HEK293 (cell line): ENCODE measurements at regions not wholly inside any gene's neighbourhood (a gene's known extent, or its start where the extent isn't known, plus 50 kb on each side); places are given as distances from the start of the nearest gene placed in this dataset.

Experiments
- CTCF ChIA-PET: fragments of 350-600 bp; formaldehyde crosslinking; extraction: SDS; loops from one replicate; lab custom pipeline; 2021; ENCODE audit warnings: antibody characterized with exemption; lab: Yijun Ruan, JAX
- POLR2A ChIA-PET: fragments of 300-600 bp; formaldehyde crosslinking; extraction: SDS; loops from one replicate; lab custom pipeline; 2020; ENCODE audit warnings: antibody characterized with exemption, inconsistent platforms; lab: Yijun Ruan, JAX
- H3K27ac ChIP-seq: fragments of 200-500 bp; sonication (Bioruptor generic); 2 replicates; pipeline ENCODE4 v1.5.1; 2014; ENCODE audit warnings: low read depth, low read length, control low read depth, inconsistent platforms; ENCODE audit errors: extremely low read depth
- H3K36me3 ChIP-seq, 2 experiments: fragments of 200-500 bp in 1 of 2; sonication (Bioruptor generic) in 1 of 2; 1 replicate in 1 of 2; 2 replicates in 1 of 2; pipeline ENCODE4 v1.5.1; 2014 to 2017; ENCODE audit warnings: inconsistent platforms in 2 of 2, low read length in 2 of 2; ENCODE audit not compliant: control insufficient read depth in 2 of 2, insufficient read depth in 1 of 2
- H3K4me1 ChIP-seq: fragments of 200-500 bp; sonication (Bioruptor generic); 2 replicates; pipeline ENCODE4 v1.5.1; 2014; ENCODE audit warnings: mild to moderate bottlenecking, low read length, inconsistent platforms; ENCODE audit not compliant: control insufficient read depth, insufficient read depth
- H3K4me3 ChIP-seq: 2 replicates; pipeline ENCODE4 v1.5.1; 2011; ENCODE audit warnings: low read depth, mild to moderate bottlenecking, control low read depth, low read length, moderate library complexity
- H3K9me3 ChIP-seq: fragments of 200-500 bp; sonication (Bioruptor generic); 2 replicates; pipeline ENCODE4 v1.5.1; 2014; ENCODE audit warnings: low read depth, low read length, inconsistent platforms; ENCODE audit not compliant: control insufficient read depth, insufficient read depth
- EGR2 ChIP-seq: fragments of 450-650 bp; formaldehyde crosslinking; IDR thresholded peaks from 2 replicates; pipeline ENCODE4 v1.5.1; 2016; ENCODE audit warnings: low read depth, missing biosample characterization, missing genetic modification characterization
- GLI2 ChIP-seq: fragments of 450-650 bp; formaldehyde crosslinking; IDR thresholded peaks from 2 replicates; pipeline ENCODE4; 2017; ENCODE audit warnings: missing biosample characterization, missing genetic modification characterization, low read depth, borderline replicate concordance
- HOXC10 ChIP-seq: sonication (generic); formaldehyde crosslinking; IDR thresholded peaks from 2 replicates; pipeline ENCODE4 v1.8.1; 2023; ENCODE audit warnings: mild to moderate bottlenecking, missing genetic modification reagents
- INSM2 ChIP-seq: fragments of 450-650 bp; formaldehyde crosslinking; IDR thresholded peaks from 2 replicates; pipeline ENCODE4 v1.5.1; 2016; ENCODE audit warnings: missing biosample characterization, missing genetic modification characterization
- KLF10 ChIP-seq: fragments of 450-650 bp; IDR thresholded peaks from 2 replicates; pipeline ENCODE4 v1.5.1; 2018; ENCODE audit warnings: missing biosample characterization, mild to moderate bottlenecking, missing genetic modification characterization
- PBX3 ChIP-seq: sonication (generic); formaldehyde crosslinking; IDR thresholded peaks from 2 replicates; pipeline ENCODE4 v1.8.1; 2022; ENCODE audit warnings: mild to moderate bottlenecking, moderate library complexity, missing genetic modification reagents
- TCF7L2 ChIP-seq: IDR thresholded peaks from 2 replicates; pipeline ENCODE4 v1.6.1; 2011; ENCODE audit warnings: low read depth, mild to moderate bottlenecking, inconsistent platforms, low read length, moderate library complexity, borderline replicate concordance
- ZBTB17 ChIP-seq: fragments of 450-650 bp; formaldehyde crosslinking; IDR thresholded peaks from 2 replicates; pipeline ENCODE4 v1.5.1; 2016; ENCODE audit warnings: missing biosample characterization, missing genetic modification characterization
- ZFP37 ChIP-seq: fragments of 450-650 bp; formaldehyde crosslinking; IDR thresholded peaks from 2 replicates; pipeline ENCODE4 v1.5.1; 2016; ENCODE audit warnings: missing biosample characterization, missing genetic modification characterization
- ZIC2 ChIP-seq: fragments of 450-650 bp; formaldehyde crosslinking; IDR thresholded peaks from 2 replicates; pipeline ENCODE4 v1.5.1; 2016; ENCODE audit warnings: missing biosample characterization, missing genetic modification characterization
- ZNF10 ChIP-seq: fragments of 450-650 bp; formaldehyde crosslinking; IDR thresholded peaks from 2 replicates; pipeline ENCODE4 v1.5.1; 2017; ENCODE audit warnings: missing biosample characterization, missing genetic modification characterization
- ZNF16 ChIP-seq: fragments of 450-650 bp; formaldehyde crosslinking; IDR thresholded peaks from 2 replicates; pipeline ENCODE4 v1.5.1; 2016; ENCODE audit warnings: low read depth, missing biosample characterization, missing genetic modification characterization
- ZNF24 ChIP-seq: fragments of 450-650 bp; formaldehyde crosslinking; IDR thresholded peaks from 2 replicates; pipeline ENCODE4 v1.5.1; 2016; ENCODE audit warnings: missing biosample characterization, missing genetic modification characterization
- ZNF362 ChIP-seq: fragments of 450-650 bp; formaldehyde crosslinking; IDR thresholded peaks from 2 replicates; pipeline ENCODE4 v1.5.1; 2016; ENCODE audit warnings: missing biosample characterization, missing genetic modification characterization
- ZNF394 ChIP-seq: fragments of 450-650 bp; formaldehyde crosslinking; IDR thresholded peaks from 2 replicates; pipeline ENCODE4 v1.5.1; 2016; ENCODE audit warnings: missing biosample characterization, missing genetic modification characterization, mild to moderate bottlenecking, moderate library complexity, borderline replicate concordance
- ZNF549 ChIP-seq: fragments of 450-650 bp; IDR thresholded peaks from 2 replicates; pipeline ENCODE4 v1.5.1; 2018; ENCODE audit warnings: missing biosample characterization, missing genetic modification characterization, mild to moderate bottlenecking, inconsistent platforms, moderate library complexity
- ZNF558 ChIP-seq: fragments of 450-650 bp; formaldehyde crosslinking; IDR thresholded peaks from 2 replicates; pipeline ENCODE4 v1.5.1; 2016; ENCODE audit warnings: missing biosample characterization, missing genetic modification characterization
- ZNF639 ChIP-seq: fragments of 450-650 bp; formaldehyde crosslinking; IDR thresholded peaks from 2 replicates; pipeline ENCODE4 v1.5.1; 2016; ENCODE audit warnings: missing biosample characterization, missing genetic modification characterization
- ZNF670 ChIP-seq: fragments of 450-650 bp; formaldehyde crosslinking; IDR thresholded peaks from 2 replicates; pipeline ENCODE4 v1.5.1; 2016; ENCODE audit warnings: missing biosample characterization, missing genetic modification characterization, low read depth
- ZNF792 ChIP-seq: fragments of 450-650 bp; formaldehyde crosslinking; IDR thresholded peaks from 2 replicates; pipeline ENCODE4 v1.5.1; 2016; ENCODE audit warnings: missing biosample characterization, missing genetic modification characterization
- ZNF837 ChIP-seq: fragments of 450-650 bp; formaldehyde crosslinking; IDR thresholded peaks from 2 replicates; pipeline ENCODE4 v1.5.1; 2016; ENCODE audit warnings: missing biosample characterization, missing genetic modification characterization

GRCh38 chr12:65640489-65640901 is 183.8 kb upstream of the HMGA2 start (continued):
- peak; percentile 23; the same call in 1 of the 2 replicates for TF ChIP-seq ZNF362
- peak; percentile 30; the same call in 1 of the 2 replicates for TF ChIP-seq ZNF394
- TF ChIP-seq ZIC2, result peak; percentile 85

GRCh38 chr12:65642061-65642661 is 182.1 kb upstream of the HMGA2 start:
- H3K36me3 ChIP-seq, result no peaks in the 10 kb centered on the region
- H3K4me1 ChIP-seq, result no peaks in the 10 kb centered on the region; the same call in 1 of the 2 replicates
- TF ChIP-seq ZNF16 (tag by site-specific recombination) (no peak), ZNF558 (no peak), ZBTB17 (tag by site-specific recombination) (no peak), ZNF24 (tag by site-specific recombination) (no peak), KLF10 (no peak), ZNF549 (tag by site-specific recombination) (no peak), HOXC10 (CRISPR knock-in tag) (no peak), PBX3 (CRISPR knock-in tag) (no peak), ZNF792 (tag by site-specific recombination) (no peak), INSM2 (tag by site-specific recombination) (no peak), GLI2 (tag by site-specific recombination) (no peak), ZNF10 (tag by site-specific recombination) (no peak), ZNF639 (tag by site-specific recombination) (no peak), EGR2 (tag by site-specific recombination) (no peak), ZFP37 (tag by site-specific recombination) (no peak), TCF7L2 (no peak), ZNF670 (no peak), ZNF837 (no peak)
- TF ChIP-seq, all 188 proteins: peak for 0
- Histone ChIP-seq H3K9me3 (no peaks in the 10 kb centered on the region), H3K4me3 (no peak overlapping the region), H3K27ac (no peak overlapping the region)
- CTCF ChIA-PET, result interaction anchor here (0.6 to 0.7 kb wide), 3 partner anchors 9 to 447 kb away, joined by 3 read pairs; no protein-coding TSS in a partner anchor
- POLR2A ChIA-PET, result interaction anchor here (0.7 kb wide), 1 partner anchor 99 kb away, joined by 3 read pairs; no protein-coding TSS in a partner anchor
